ENCODE measurements at regions not wholly inside any gene's neighbourhood (a gene's known extent, or its start where the extent isn't known, plus 50 kb on each side); places are given as distances from the start of the nearest gene placed in this dataset.
"Not testable (repeated sequence)": the region's sequence is repeated elsewhere in the genome, so short reads cannot be mapped to it uniquely, and the experiment has no call there.

DNA sequence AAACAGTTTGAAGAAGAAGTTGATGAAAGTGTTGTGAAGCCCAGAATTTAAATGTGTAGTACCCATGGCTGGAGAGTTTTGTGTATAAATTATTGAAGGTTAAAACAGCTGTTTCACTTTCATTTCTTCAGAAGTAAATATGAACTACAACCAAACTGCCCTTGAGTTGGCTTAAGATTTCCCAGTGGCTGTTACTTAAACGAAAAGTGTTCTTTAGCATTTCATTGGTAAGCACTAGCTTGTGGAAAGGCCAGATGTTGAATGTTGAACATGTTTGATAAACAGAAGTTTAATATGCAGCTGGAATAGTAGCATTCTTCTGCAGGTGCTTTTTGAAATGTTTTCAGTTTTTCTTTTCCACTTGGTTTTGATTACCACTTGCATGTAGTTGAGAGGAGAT is 83.2 kb upstream of the TNRC6B start:
- Histone ChIP-seq H3K4me1 (ENCODE audit: control insufficient read depth, insufficient read depth, low read length) (peaks cover 3% of the 10 kb centered on the region), H3K36me3 (ENCODE audit: control insufficient read depth, insufficient read depth, low read length) (no peaks in the 10 kb centered on the region), H3K27ac (ENCODE audit: low read length) (peak overlapping the region; percentile 46), H3K27me3 (ENCODE audit: control insufficient read depth, insufficient read depth, low read length) (no peaks in the 10 kb centered on the region), H3K9me3 (ENCODE audit: control insufficient read depth, insufficient read depth, low read length) (no peaks in the 10 kb centered on the region), H3K4me3 (ENCODE audit: low read length) (no peak overlapping the region)
- Mint-ChIP-seq H3K9me3 (no peaks in the 10 kb centered on the region), H3K36me3 (no peaks in the 10 kb centered on the region), H3K27ac (peak overlapping the region; percentile 64 to 70), H3K4me1 (peaks cover 52 to 65% of the 10 kb centered on the region in 2 donors), H3K27me3 (ENCODE audit: low read depth in 2 of 2) (no peaks in the 10 kb centered on the region), H3K4me3 (peak overlapping the region; percentile 78)
- ATAC-seq: peak; percentile 61 to 75 (median 63)
- intact Hi-C loops (cut with micrococcal nuclease): no loop called here
- TF ChIP-seq, protein P1, sequence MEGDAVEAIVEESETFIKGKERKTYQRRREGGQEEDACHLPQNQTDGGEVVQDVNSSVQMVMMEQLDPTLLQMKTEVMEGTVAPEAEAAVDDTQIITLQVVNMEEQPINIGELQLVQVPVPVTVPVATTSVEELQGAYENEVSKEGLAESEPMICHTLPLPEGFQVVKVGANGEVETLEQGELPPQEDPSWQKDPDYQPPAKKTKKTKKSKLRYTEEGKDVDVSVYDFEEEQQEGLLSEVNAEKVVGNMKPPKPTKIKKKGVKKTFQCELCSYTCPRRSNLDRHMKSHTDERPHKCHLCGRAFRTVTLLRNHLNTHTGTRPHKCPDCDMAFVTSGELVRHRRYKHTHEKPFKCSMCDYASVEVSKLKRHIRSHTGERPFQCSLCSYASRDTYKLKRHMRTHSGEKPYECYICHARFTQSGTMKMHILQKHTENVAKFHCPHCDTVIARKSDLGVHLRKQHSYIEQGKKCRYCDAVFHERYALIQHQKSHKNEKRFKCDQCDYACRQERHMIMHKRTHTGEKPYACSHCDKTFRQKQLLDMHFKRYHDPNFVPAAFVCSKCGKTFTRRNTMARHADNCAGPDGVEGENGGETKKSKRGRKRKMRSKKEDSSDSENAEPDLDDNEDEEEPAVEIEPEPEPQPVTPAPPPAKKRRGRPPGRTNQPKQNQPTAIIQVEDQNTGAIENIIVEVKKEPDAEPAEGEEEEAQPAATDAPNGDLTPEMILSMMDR (IDR thresholded peaks at IDR 0.05): no peak
- 0% methylated on average over 1 of the region's 1 CpG for WGBS (ENCODE audit: insufficient coverage)
- DNase-seq: peak in 1 of 2 donors; percentile 35

DNA sequence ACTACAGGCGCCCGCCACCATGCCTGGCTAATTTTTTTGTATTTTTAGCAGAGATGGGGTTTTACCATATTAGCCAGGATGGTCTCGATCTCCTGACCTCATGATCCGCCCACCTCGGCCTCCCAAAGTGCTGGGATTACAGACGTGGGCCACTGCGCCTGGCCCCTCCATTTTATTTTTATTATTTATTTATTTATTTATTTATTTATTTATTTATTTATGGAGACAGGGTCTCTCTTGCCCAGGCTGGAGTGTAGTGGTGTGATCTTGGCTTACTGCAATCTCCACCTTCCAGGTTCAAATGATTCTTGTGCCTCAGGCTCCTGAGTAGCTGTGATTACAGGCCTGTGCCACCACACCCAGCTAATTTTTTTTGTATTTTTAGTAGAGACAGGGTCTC is 77.8 kb upstream of the TNRC6B start:
- not testable (repeated sequence) for H3K4me3 ChIP-seq (ENCODE audit: low read length); H3K4me1 ChIP-seq (ENCODE audit: control insufficient read depth, insufficient read depth, low read length); H3K36me3 ChIP-seq (ENCODE audit: control insufficient read depth, insufficient read depth, low read length); H3K27ac Mint-ChIP-seq; H3K27ac ChIP-seq (ENCODE audit: low read length); H3K4me3 Mint-ChIP-seq; H3K36me3 Mint-ChIP-seq; H3K9me3 ChIP-seq (ENCODE audit: control insufficient read depth, insufficient read depth, low read length); ATAC-seq; H3K27me3 ChIP-seq (ENCODE audit: control insufficient read depth, insufficient read depth, low read length); H3K27me3 Mint-ChIP-seq (ENCODE audit: low read depth in 2 of 2); H3K9me3 Mint-ChIP-seq; DNase-seq
- intact Hi-C loops (cut with micrococcal nuclease): loop anchor here (10.0 kb wide), 1 partner anchor 45 kb away; no protein-coding TSS in a partner anchor
- 92% methylated on average over 2 of the region's 7 CpGs for WGBS (ENCODE audit: insufficient coverage)
- peaks cover 40 to 50% of the 10 kb centered on the region in 2 donors for H3K4me1 Mint-ChIP-seq

DNA sequence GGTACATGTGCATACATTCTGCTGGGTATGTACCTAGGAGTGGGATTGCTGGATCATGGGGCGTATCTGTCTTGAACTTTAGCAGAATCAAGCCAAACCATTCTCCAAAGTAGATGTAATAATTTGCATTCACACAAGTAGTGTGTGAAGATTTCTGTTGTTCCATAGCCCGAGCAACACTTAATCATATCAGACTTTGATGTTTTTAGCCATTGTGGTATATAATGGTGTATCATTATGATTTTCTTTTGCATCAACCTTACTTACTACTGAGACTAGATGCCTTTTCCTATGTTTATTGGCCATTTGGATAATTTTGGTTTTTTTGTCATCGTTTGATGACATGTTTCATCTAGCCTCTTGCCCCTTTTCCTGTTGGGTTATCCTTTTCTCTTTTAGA is 72.0 kb upstream of the TNRC6B start:
- no peaks in the 10 kb centered on the region for H3K36me3 ChIP-seq (ENCODE audit: control insufficient read depth, insufficient read depth, low read length)
- TF ChIP-seq, protein P1 (IDR thresholded peaks at IDR 0.05): no peak
- DNase-seq: no peak
- intact Hi-C loops (cut with micrococcal nuclease): loop anchor here (10.0 kb wide), 1 partner anchor 51 kb away; no protein-coding TSS in a partner anchor
- H3K4me3 Mint-ChIP-seq: peak overlapping the region; percentile 75
- no peaks in the 10 kb centered on the region for H3K27me3 ChIP-seq (ENCODE audit: control insufficient read depth, insufficient read depth, low read length)
- no peaks in the 10 kb centered on the region for H3K27me3 Mint-ChIP-seq (ENCODE audit: low read depth in 2 of 2)
- no peaks in the 10 kb centered on the region for H3K36me3 Mint-ChIP-seq
- H3K27ac Mint-ChIP-seq: peak overlapping the region; percentile 83 to 85
- H3K4me1 ChIP-seq (ENCODE audit: control insufficient read depth, insufficient read depth, low read length): peaks cover 9% of the 10 kb centered on the region
- no peaks in the 10 kb centered on the region for H3K9me3 ChIP-seq (ENCODE audit: control insufficient read depth, insufficient read depth, low read length)
- no peak overlapping the region for H3K27ac ChIP-seq (ENCODE audit: low read length)
- no CpG with 5 or more reads among the region's 3 CpGs for WGBS (ENCODE audit: insufficient coverage)
- H3K4me3 ChIP-seq (ENCODE audit: low read length): no peak overlapping the region
- H3K9me3 Mint-ChIP-seq: no peaks in the 10 kb centered on the region
- peaks cover 58 to 67% of the 10 kb centered on the region in 2 donors for H3K4me1 Mint-ChIP-seq
- no peak for ATAC-seq

DNA sequence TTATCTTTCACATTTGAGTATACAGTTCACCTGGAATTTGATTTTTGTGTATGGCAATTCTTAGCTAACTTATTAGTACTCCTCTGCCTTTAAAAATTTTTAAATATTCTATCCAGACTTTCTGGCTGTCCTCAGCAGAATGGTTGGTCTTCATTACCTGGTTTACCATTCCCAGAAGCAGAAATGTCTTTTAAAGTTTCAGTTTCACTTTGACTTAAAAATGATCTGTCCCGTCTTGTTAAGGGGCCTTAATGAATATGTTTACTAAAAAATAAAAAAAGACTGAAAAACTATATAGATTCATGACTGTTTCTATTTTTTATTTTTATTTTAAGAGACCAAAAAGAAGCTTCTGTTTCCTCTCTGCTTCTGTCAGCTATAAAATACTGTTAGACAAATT is 70.5 kb upstream of the TNRC6B start:
- H3K4me3 Mint-ChIP-seq: peak overlapping the region; percentile 88
- ATAC-seq (peak in 2 of 3 donors; percentile 37), DNase-seq (peak in 1 of 2 donors; percentile 33)
- peak overlapping the region; percentile 49 for H3K27ac ChIP-seq (ENCODE audit: low read length)
- H3K4me1 Mint-ChIP-seq: peaks cover 64 to 72% of the 10 kb centered on the region in 2 donors
- no peaks in the 10 kb centered on the region for H3K27me3 ChIP-seq (ENCODE audit: control insufficient read depth, insufficient read depth, low read length)
- peaks cover 11% of the 10 kb centered on the region for H3K4me1 ChIP-seq (ENCODE audit: control insufficient read depth, insufficient read depth, low read length)
- H3K36me3 Mint-ChIP-seq: no peaks in the 10 kb centered on the region
- H3K27me3 Mint-ChIP-seq (ENCODE audit: low read depth in 2 of 2): no peaks in the 10 kb centered on the region
- H3K9me3 Mint-ChIP-seq: no peaks in the 10 kb centered on the region
- no peaks in the 10 kb centered on the region for H3K9me3 ChIP-seq (ENCODE audit: control insufficient read depth, insufficient read depth, low read length)
- no CpG with 5 or more reads among the region's 1 CpG for WGBS (ENCODE audit: insufficient coverage)
- H3K27ac Mint-ChIP-seq: peak overlapping the region; percentile 83 to 85
- H3K4me3 ChIP-seq (ENCODE audit: low read length): peak overlapping the region; percentile 19
- intact Hi-C loops (cut with micrococcal nuclease): loop anchor here (10.0 kb wide), 1 partner anchor 52 kb away; no protein-coding TSS in a partner anchor
- H3K36me3 ChIP-seq (ENCODE audit: control insufficient read depth, insufficient read depth, low read length): no peaks in the 10 kb centered on the region
- TF ChIP-seq, protein P1 (IDR thresholded peaks at IDR 0.05): no peak
